Lower lobe of right lung (tissue), 2 donors: ENCODE measurements at regions not wholly inside any gene's neighbourhood (a gene's known extent, or its start where the extent isn't known, plus 50 kb on each side); places are given as distances from the start of the nearest gene placed in this dataset.
"Not testable (repeated sequence)": the region's sequence is repeated elsewhere in the genome, so short reads cannot be mapped to it uniquely, and the experiment has no call there.

Experiments used
- ATAC-seq, 2 donors: fragments of 200-7000 bp; cut with Tn5 transposase; one replicate each; pipeline ENCODE4 v1.9.1; 2020 to 2022; ENCODE audit warnings: mild to moderate bottlenecking in 2 of 2, moderate library complexity in 2 of 2
- DNase-seq: peaks from one replicate; pipeline ENCODE4 v3.0.0-alpha.2; 2020
- H3K27ac ChIP-seq: fragments of 200-600 bp; one replicate; pipeline ENCODE4 v1.8.0; 2022
- H3K27me3 ChIP-seq: fragments of 200-600 bp; one replicate; pipeline ENCODE4 v1.8.0; 2022; ENCODE audit warnings: low read depth
- H3K36me3 ChIP-seq: fragments of 200-600 bp; one replicate; pipeline ENCODE4 v1.8.0; 2022; ENCODE audit warnings: mild to moderate bottlenecking
- H3K4me1 ChIP-seq: fragments of 200-600 bp; one replicate; pipeline ENCODE4 v1.8.0; 2022
- H3K4me3 ChIP-seq: fragments of 200-600 bp; one replicate; pipeline ENCODE4 v1.8.0; 2022; ENCODE audit warnings: mild to moderate bottlenecking
- H3K9me3 ChIP-seq: fragments of 200-600 bp; one replicate; pipeline ENCODE4 v1.8.0; 2022
- intact Hi-C: fragments of 100-400 bp; cut with DNase I; formaldehyde crosslinking; loops from one replicate; pipeline ENCODE4 v1.11.0; 2022
- TF ChIP-seq, protein P1 (sequence below): fragments of 200-600 bp; IDR thresholded peaks from one replicate; pipeline ENCODE4 v1.8.0; 2022; ENCODE audit warnings: antibody characterized with exemption, mild to moderate bottlenecking
- donor health status: DM: no; HTN: yes; CAD: no; lungs with severe emphysema.

DNA sequence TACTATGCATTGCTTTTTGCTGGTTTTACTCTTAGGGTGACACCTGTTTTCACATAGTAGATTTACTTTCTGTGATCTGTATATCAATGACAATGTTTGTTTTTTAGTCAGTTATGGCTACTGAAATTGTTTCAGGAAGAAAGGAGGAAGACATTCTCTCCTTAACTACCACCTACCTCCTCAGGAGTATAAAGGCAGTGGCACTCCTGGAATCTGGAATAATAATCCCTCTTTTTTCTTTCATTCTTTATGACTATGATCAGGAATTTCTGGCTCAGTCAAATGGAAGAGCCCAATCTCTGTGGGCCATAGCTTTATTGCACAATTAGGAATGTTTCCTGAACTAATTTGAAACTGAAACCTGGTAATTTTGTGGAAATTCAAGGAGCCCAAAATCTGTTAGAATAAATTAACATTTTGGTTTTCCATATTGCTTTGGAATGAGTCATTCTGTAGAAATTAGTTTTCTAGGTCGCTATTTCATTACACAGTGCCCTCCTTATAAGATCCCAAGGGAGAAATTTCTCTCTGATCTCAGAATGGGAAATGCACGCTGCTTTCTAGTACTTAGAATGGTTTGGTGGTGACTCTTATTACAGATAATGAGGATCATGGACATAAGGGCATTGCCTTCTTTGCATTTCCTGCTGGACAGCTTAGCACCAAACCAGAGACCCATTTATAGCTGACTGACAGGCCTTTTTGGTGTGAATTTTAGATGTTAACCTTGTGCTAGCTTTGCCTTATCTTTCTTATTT lies 95.3 kb upstream of the VLDLR start:
- Histone ChIP-seq H3K9me3 (no peaks in the 10 kb centered on the region), H3K36me3 (no peaks in the 10 kb centered on the region), H3K4me1 (no peaks in the 10 kb centered on the region), H3K27me3 (no peaks in the 10 kb centered on the region), H3K4me3 (no peak overlapping the region), H3K27ac (no peak overlapping the region)
- ATAC-seq, result no peak
- DNase-seq, result no peak
- intact Hi-C loops, result no loop called here
- TF ChIP-seq, protein P1, sequence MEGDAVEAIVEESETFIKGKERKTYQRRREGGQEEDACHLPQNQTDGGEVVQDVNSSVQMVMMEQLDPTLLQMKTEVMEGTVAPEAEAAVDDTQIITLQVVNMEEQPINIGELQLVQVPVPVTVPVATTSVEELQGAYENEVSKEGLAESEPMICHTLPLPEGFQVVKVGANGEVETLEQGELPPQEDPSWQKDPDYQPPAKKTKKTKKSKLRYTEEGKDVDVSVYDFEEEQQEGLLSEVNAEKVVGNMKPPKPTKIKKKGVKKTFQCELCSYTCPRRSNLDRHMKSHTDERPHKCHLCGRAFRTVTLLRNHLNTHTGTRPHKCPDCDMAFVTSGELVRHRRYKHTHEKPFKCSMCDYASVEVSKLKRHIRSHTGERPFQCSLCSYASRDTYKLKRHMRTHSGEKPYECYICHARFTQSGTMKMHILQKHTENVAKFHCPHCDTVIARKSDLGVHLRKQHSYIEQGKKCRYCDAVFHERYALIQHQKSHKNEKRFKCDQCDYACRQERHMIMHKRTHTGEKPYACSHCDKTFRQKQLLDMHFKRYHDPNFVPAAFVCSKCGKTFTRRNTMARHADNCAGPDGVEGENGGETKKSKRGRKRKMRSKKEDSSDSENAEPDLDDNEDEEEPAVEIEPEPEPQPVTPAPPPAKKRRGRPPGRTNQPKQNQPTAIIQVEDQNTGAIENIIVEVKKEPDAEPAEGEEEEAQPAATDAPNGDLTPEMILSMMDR, result no peak

DNA sequence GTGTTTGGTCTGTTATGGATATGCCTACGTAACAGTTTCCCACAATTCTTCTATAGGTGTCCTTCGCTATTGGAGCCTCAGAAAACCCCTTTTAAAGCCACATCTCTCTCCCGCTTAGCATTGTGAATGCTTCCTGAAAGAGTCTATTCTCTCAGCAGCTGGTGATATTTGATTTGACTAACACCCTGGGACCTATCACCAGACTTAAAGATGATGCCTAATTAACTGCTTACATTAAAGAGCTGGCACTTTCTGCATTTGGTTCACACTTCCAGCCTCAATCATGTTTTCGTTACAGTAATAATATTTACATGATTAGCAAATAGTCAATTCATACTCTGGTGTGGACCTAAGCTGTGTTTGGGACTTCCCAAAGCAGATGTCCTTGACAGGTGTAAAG lies 90.1 kb upstream of the VLDLR start:
- H3K4me1 ChIP-seq, result no peaks in the 10 kb centered on the region
- H3K9me3 ChIP-seq, result no peaks in the 10 kb centered on the region
- H3K4me3 ChIP-seq, result no peak overlapping the region
- H3K27ac ChIP-seq, result no peak overlapping the region
- ATAC-seq (no peak), DNase-seq (no peak)
- no peaks in the 10 kb centered on the region for H3K27me3 ChIP-seq
- TF ChIP-seq, protein P1, result no peak
- H3K36me3 ChIP-seq, result no peaks in the 10 kb centered on the region
- intact Hi-C loops, result no loop called here

DNA sequence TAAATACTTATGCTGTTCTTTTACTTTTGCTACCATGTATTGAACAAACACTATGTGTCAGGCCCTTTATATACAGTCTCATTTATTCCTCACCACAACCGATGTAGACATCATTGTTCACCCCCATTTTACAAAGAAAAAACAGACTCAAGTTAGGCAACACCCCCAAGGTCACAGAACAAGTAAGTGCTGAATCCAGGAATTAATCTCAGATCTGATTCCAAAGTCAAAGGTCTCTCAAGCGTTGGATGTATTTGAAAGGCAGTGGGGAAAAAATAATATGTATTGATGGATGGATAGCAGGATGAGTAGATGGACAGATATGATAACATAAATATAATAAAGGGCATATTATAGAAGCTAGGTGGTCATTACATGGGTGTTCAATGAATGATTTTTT lies 85.1 kb upstream of the VLDLR start:
- no peak overlapping the region for H3K4me3 ChIP-seq

DNA sequence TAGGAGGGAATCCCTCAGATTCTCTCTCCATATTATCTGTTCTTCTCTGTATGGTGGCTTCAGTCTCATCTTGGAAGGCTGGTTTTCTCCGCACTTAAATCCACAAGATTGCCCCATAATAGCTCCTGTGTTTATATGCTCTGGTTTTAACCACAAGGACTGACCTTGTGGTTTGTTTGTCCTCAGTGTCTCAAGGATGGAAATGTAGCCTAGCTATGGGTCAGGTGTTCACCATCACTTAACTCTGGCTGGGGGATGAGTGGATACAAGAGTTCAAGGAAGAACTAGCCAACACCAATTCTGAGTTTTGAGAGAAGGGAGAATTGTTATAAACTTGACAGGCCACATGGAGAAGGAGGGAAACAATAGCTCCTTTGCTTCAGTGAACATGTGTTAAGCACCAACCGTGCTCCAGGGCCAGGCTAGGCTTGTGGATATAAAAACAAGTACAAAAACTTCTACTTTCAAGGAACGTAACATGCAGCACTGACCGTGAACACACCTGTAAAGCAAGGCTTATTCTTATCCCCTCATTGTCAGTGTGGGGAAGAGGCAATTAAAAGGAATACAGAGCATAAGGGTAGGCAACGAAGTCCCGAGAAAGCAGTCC lies 75.6 kb upstream of the VLDLR start:
- H3K27ac ChIP-seq, result no peak overlapping the region
- H3K27me3 ChIP-seq, result no peaks in the 10 kb centered on the region
- TF ChIP-seq, protein P1, result no peak
- ATAC-seq (no peak), DNase-seq (no peak)
- no peak overlapping the region for H3K4me3 ChIP-seq
- H3K9me3 ChIP-seq, result no peaks in the 10 kb centered on the region
- H3K36me3 ChIP-seq, result no peaks in the 10 kb centered on the region
- intact Hi-C loops, result no loop called here
- H3K4me1 ChIP-seq, result no peaks in the 10 kb centered on the region

More for the DNA sequence above, 85.1 kb upstream of the VLDLR start:
- H3K4me1 ChIP-seq, result no peaks in the 10 kb centered on the region
- DNase-seq (no peak), ATAC-seq (no peak)
- H3K9me3 ChIP-seq, result no peaks in the 10 kb centered on the region
- H3K36me3 ChIP-seq, result no peaks in the 10 kb centered on the region
- TF ChIP-seq, protein P1, result no peak
- no peak overlapping the region for H3K27ac ChIP-seq
- H3K27me3 ChIP-seq, result no peaks in the 10 kb centered on the region
- intact Hi-C loops, result no loop called here

DNA sequence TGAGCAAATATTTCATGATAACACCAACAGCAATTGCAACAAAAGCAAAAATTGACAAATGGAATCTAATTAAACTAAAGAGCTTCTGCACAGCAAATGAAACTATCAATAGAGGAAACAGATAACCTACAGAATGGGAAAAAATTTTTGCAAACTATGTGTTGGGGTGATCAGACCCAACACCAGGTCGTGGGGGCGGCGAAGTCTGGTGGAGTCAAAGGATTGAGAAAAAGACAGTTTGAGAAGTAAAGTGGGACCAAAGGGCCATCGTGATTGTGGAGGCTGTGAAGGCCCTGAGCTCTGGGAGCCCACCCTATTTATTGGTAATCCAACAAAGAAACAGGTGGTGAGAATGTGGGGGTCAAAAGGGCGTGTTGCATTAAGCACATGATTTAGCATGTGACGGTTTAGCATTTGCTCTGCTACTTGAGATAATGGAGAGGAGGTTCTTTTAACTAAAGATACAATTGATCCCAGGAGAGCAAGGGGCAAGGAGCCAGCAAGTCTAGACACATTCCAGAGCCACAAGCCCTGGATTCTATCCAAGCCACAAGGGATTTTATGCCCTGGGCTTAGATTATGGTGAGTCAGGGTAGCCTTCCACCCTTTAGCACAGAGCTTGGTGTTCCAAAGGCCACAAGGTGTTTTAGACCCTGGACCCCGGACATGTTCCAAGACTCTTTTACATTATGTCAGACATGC lies 65.5 kb upstream of the VLDLR start:
- H3K27ac ChIP-seq, H3K9me3 ChIP-seq, H3K27me3 ChIP-seq, intact Hi-C loops, DNase-seq, H3K36me3 ChIP-seq, H3K4me3 ChIP-seq, ATAC-seq: not testable (repeated sequence)
- H3K4me1 ChIP-seq, result peaks cover 10% of the 10 kb centered on the region

DNA sequence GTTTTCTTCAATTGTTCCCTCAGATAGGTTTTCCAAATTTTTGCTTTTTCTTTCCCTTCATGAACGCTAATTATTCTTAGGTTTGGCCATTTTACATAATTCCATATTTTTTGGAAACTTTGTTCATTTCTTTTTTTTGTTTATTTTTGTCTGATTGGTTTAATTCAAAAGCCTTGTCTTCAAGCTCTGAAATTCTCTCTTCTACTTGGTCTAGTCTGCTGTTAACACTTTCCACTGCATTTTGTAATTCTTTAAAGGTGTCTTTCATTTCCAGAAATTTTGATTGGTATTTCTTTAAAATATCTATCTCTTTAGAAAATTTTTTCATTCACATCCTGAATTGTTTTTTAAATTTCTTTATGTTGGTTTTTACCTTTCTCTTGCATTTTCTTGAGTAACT lies 63.9 kb upstream of the VLDLR start:
- Histone ChIP-seq H3K4me3 (no peak overlapping the region), H3K27me3 (no peaks in the 10 kb centered on the region), H3K9me3 (peaks cover 6% of the 10 kb centered on the region), H3K27ac (no peak overlapping the region), H3K36me3 (no peaks in the 10 kb centered on the region), H3K4me1 (peaks cover 10% of the 10 kb centered on the region)
- TF ChIP-seq, protein P1, result no peak
- no peak for ATAC-seq
- DNase-seq, result no peak
- intact Hi-C loops, result no loop called here
